Fibroblast of pulmonary artery (primary cell): ENCODE measurements at regions not wholly inside any gene's neighbourhood (a gene's known extent, or its start where the extent isn't known, plus 50 kb on each side); places are given as distances from the start of the nearest gene placed in this dataset.
"Not testable (repeated sequence)": the region's sequence is repeated elsewhere in the genome, so short reads cannot be mapped to it uniquely, and the experiment has no call there.

Experiments used
- DNase-seq: peaks from one replicate; pipeline ENCODE4 v3.0.0-alpha.2; 2010; ENCODE audit warnings: low read depth
- H3K4me3 ChIP-seq: replicated peaks from 2 replicates; pipeline ENCODE4 v1.5.1; 2011; ENCODE audit warnings: low read depth, mild to moderate bottlenecking, control low read depth, low read length, moderate library complexity
- TF ChIP-seq, protein P1 (sequence below): IDR thresholded peaks from 2 replicates; pipeline ENCODE4 v1.5.1; 2011; ENCODE audit warnings: mild to moderate bottlenecking, control low read depth, low read length, inconsistent platforms; ENCODE audit errors: missing control alignments

GRCh38 chr5:165405340-165405739 is 1899.9 kb downstream of the MAT2B start:
- no peak for DNase-seq
- TF ChIP-seq, protein P1, sequence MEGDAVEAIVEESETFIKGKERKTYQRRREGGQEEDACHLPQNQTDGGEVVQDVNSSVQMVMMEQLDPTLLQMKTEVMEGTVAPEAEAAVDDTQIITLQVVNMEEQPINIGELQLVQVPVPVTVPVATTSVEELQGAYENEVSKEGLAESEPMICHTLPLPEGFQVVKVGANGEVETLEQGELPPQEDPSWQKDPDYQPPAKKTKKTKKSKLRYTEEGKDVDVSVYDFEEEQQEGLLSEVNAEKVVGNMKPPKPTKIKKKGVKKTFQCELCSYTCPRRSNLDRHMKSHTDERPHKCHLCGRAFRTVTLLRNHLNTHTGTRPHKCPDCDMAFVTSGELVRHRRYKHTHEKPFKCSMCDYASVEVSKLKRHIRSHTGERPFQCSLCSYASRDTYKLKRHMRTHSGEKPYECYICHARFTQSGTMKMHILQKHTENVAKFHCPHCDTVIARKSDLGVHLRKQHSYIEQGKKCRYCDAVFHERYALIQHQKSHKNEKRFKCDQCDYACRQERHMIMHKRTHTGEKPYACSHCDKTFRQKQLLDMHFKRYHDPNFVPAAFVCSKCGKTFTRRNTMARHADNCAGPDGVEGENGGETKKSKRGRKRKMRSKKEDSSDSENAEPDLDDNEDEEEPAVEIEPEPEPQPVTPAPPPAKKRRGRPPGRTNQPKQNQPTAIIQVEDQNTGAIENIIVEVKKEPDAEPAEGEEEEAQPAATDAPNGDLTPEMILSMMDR: no peak
- H3K4me3 ChIP-seq: no peak overlapping the region

- no peak overlapping the region for H3K4me3 ChIP-seq
- no peak for DNase-seq
- TF ChIP-seq, protein P1: no peak
Observed at GRCh38 chr5:165407352-165407751, 1901.9 kb downstream of the MAT2B start.

- TF ChIP-seq, protein P1: no peak
- H3K4me3 ChIP-seq: no peak overlapping the region
- DNase-seq: no peak
Observed at GRCh38 chr5:165410476-165410875, 1905.1 kb downstream of the MAT2B start.

GRCh38 chr5:165411532-165411931 is 1906.1 kb downstream of the MAT2B start:
- not testable (repeated sequence) for H3K4me3 ChIP-seq, DNase-seq

DNA sequence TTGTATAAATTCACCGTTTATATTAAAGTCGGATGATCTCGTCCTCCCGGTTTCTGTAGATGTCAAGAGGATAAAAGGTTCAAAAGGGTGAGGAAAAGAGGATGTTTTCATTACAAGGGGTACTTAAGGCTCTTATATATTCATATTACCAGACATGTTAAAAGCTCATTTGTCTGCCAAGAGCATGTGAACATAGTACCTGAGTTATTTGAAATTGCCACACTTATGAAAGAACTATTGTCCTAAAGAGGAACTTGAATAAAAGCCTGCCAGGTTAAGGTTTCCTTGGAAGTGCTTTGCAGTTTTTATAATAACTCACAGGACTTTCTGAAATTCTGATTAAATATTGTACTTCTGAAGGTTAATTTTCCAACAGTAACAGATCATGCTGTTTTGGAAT is 1915.1 kb downstream of the MAT2B start:
- TF ChIP-seq, protein P1: no peak
- no peak for DNase-seq
- no peak overlapping the region for H3K4me3 ChIP-seq

DNA sequence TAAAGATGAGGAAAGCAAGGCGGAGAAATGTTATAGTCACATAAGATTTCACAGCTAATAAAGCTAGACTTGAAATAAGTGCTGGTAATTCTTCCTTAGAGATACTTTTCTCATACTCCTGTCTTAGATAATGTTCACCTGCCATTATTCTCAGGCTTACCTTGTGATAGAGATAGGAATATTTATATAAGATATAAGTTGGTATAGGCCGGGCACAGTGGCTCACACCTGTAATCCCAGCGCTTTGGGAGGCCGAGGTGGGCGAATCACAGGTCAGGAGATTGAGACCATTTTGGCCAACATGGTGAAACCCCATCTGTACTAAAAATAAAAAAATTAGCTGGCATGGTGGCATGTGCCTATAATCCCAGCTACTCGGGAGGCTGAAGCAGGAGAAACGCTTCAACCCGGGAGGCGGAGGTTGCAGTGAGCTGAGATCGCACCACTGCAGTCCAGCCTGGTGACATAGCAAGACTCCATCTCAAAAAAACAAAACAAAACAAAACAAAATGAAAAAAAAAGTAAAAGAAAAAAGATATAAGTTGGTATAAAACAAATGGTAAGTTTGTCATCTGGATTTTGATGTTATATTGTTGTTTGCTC is 1918.4 kb downstream of the MAT2B start:
- no peak for DNase-seq
- H3K4me3 ChIP-seq: no peak overlapping the region
- TF ChIP-seq, protein P1: no peak

GRCh38 chr5:165425594-165425993 is 1920.2 kb downstream of the MAT2B start:
- DNase-seq: no peak
- TF ChIP-seq, protein P1: no peak
- H3K4me3 ChIP-seq: no peak overlapping the region

DNA sequence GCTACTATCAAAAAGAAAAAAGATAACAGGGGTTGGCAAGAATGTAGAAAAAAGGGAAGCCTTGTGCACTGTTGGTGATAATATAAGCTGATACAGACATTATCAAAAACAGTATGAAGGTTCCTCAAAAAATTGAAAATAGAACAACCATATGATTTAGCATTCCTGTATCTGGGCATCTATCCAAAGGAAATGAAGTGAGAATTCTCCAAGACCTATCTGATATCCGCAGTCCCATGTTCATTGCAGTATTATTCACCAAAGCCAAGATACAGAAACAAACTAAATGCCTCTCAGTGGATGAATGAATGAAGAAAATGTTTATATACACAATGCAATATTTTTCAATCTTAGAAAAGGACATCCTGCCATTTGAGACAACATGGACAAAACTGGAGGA is 1943.3 kb downstream of the MAT2B start:
- no peak for DNase-seq
- TF ChIP-seq, protein P1: no peak
- no peak overlapping the region for H3K4me3 ChIP-seq
